HCT116 (cell line): ENCODE measurements at regions not wholly inside any gene's neighbourhood (a gene's known extent, or its start where the extent isn't known, plus 50 kb on each side); places are given as distances from the start of the nearest gene placed in this dataset.

Experiments used
- ATAC-seq: fragments of 200-7000 bp; cut with Tn5 transposase; 2 replicates; pipeline ENCODE4 v1.9.1; 2020; ENCODE audit warnings: mild to moderate bottlenecking, moderate library complexity
- BruUV-seq: library from RNA; stranded (reverse); fragments of 400-500 nt; replicated peaks from 2 replicates; lab custom pipeline; 2021; lab: Mats Ljungman, UMichigan
- CTCF ChIA-PET: fragments of 300-600 bp; sonication (Branson Sonifier 250); formaldehyde crosslinking; loops from one replicate; lab custom pipeline; 2021; ENCODE audit warnings: antibody characterized with exemption; lab: Charles Lee
- POLR2A ChIA-PET: fragments of 300-600, 350-600 bp; sonication (Branson Sonifier 250); formaldehyde crosslinking; loops from one replicate; lab custom pipeline; 2021; ENCODE audit warnings: antibody characterized with exemption; lab: Charles Lee
- RAD21 ChIA-PET, 2 experiments: fragments of 300-600 bp; sonication (Branson Sonifier 250); formaldehyde crosslinking; loops; one replicate each; lab custom pipeline; 2023; ENCODE audit warnings: low total read pairs in 2 of 2; ENCODE audit not compliant: uncharacterized antibody in 2 of 2, unreplicated experiment in 2 of 2, low non-redundant PET in 1 of 2; lab: Charles Lee
- DNase-seq: peaks from one replicate; pipeline ENCODE4 v3.0.0-alpha.2; 2010; ENCODE audit warnings: low read depth, low spot score
- H2AFZ ChIP-seq: fragments of 200-600 bp; shearing (Covaris generic), sonication (generic); 2 replicates; pipeline ENCODE4 v1.6.1; 2017; ENCODE audit warnings: low read depth, mixed run types, mixed read lengths, antibody characterized with exemption, low read length; ENCODE audit not compliant: poor library complexity, severe bottlenecking
- H3K27ac ChIP-seq: 2 replicates; pipeline ENCODE4 v1.5.1; 2012; ENCODE audit warnings: low read depth, low read length
- H3K27me3 ChIP-seq: fragments of 200-600 bp; sonication (generic); 2 replicates; pipeline ENCODE4 v1.6.1; 2016; ENCODE audit warnings: mixed run types, low read length, mixed read lengths; ENCODE audit not compliant: insufficient read depth
- H3K36me3 ChIP-seq, 2 experiments: fragments of 200-500 bp in 1 of 2; fragments of 200-600 bp in 1 of 2; sonication (Bioruptor generic) in 1 of 2; sonication (generic) in 1 of 2; 2 replicates each; pipeline versions ENCODE4 v1.5.1 to v1.6.1; 2014 to 2016; ENCODE audit warnings: low read length in 2 of 2, inconsistent platforms in 1 of 2, mixed read lengths in 1 of 2, mixed run types in 1 of 2; ENCODE audit not compliant: insufficient read depth in 2 of 2, control insufficient read depth in 1 of 2
- H3K4me1 ChIP-seq, 2 experiments: fragments of 200-600 bp in 1 of 2; sonication (generic) in 1 of 2; 2 replicates each; pipeline versions ENCODE4 v1.5.1 to v1.6.1; 2012 to 2017; ENCODE audit warnings: low read length in 2 of 2, inconsistent platforms in 1 of 2, mild to moderate bottlenecking in 1 of 2, mixed read lengths in 1 of 2, mixed run types in 1 of 2, moderate library complexity in 1 of 2; ENCODE audit not compliant: insufficient read depth in 2 of 2, control insufficient read depth in 1 of 2
- H3K4me2 ChIP-seq: fragments of 200-600 bp; sonication (generic); 2 replicates; pipeline ENCODE4 v1.6.1; 2017; ENCODE audit warnings: mixed run types, low read length, mixed read lengths
- H3K4me3 ChIP-seq, 2 experiments: fragments of 200-600 bp in 1 of 2; sonication (generic) in 1 of 2; replicated peaks in 1 of 2; 2 replicates each; pipeline ENCODE4 v1.5.1; 2011 to 2016; ENCODE audit warnings: low read length in 2 of 2, control low read depth in 1 of 2, low read depth in 1 of 2, mild to moderate bottlenecking in 1 of 2, mixed read lengths in 1 of 2, mixed run types in 1 of 2
- H3K79me2 ChIP-seq: fragments of 200-600 bp; sonication (generic); 2 replicates; pipeline ENCODE4 v1.6.1; 2017; ENCODE audit warnings: mild to moderate bottlenecking, mixed run types, low read length, moderate library complexity, mixed read lengths; ENCODE audit not compliant: insufficient read depth
- H3K9ac ChIP-seq: fragments of 200-600 bp; sonication (generic); 2 replicates; pipeline ENCODE4 v1.6.1; 2016; ENCODE audit warnings: low read length, mixed read lengths
- H3K9me2 ChIP-seq: fragments of 200-600 bp; sonication (generic), shearing (Covaris generic); 2 replicates; pipeline ENCODE4 v1.6.1; 2017; ENCODE audit warnings: mixed run types, mild to moderate bottlenecking, moderate library complexity; ENCODE audit not compliant: insufficient read depth
- H3K9me3 ChIP-seq, 2 experiments: fragments of 200-500 bp in 1 of 2; fragments of 200-600 bp in 1 of 2; sonication (Bioruptor generic) in 1 of 2; sonication (generic) in 1 of 2; 2 replicates each; pipeline ENCODE4 v1.6.1; 2014 to 2017; ENCODE audit warnings: low read length in 2 of 2, mixed read lengths in 2 of 2, inconsistent platforms in 1 of 2, low read depth in 1 of 2, mild to moderate bottlenecking in 1 of 2, mixed run types in 1 of 2, moderate library complexity in 1 of 2; ENCODE audit not compliant: control insufficient read depth in 1 of 2, insufficient read depth in 1 of 2
- H4K20me1 ChIP-seq: fragments of 200-600 bp; sonication (generic), shearing (Covaris generic); 2 replicates; pipeline ENCODE4 v1.6.1; 2017; ENCODE audit warnings: mixed run types, mild to moderate bottlenecking, moderate library complexity; ENCODE audit not compliant: insufficient read depth
- ATF3 ChIP-seq: IDR thresholded peaks from 2 replicates; pipeline ENCODE4 v1.6.1; 2012
- CBX3 ChIP-seq: IDR thresholded peaks from 2 replicates; pipeline ENCODE4 v1.6.1; 2012; ENCODE audit warnings: low read depth
- ELF1 ChIP-seq: IDR thresholded peaks from 2 replicates; pipeline ENCODE4 v1.6.1; 2012; ENCODE audit warnings: low read depth, borderline replicate concordance
- FOSL1 ChIP-seq: IDR thresholded peaks from 2 replicates; pipeline ENCODE4 v1.6.1; 2012; ENCODE audit warnings: low read depth
- RAD21 ChIP-seq: IDR thresholded peaks from 2 replicates; pipeline ENCODE4 v1.6.1; 2012; ENCODE audit warnings: low read depth, mild to moderate bottlenecking
- REST ChIP-seq: IDR thresholded peaks from 2 replicates; pipeline ENCODE4 v1.6.1; 2012; ENCODE audit warnings: low read depth
- SRF ChIP-seq: IDR thresholded peaks from 2 replicates; pipeline ENCODE4 v1.6.1; 2012; ENCODE audit warnings: low read depth
- TCF7L2 ChIP-seq: IDR thresholded peaks from 2 replicates; pipeline ENCODE4 v1.7.0; 2011; ENCODE audit warnings: borderline replicate concordance, inconsistent platforms; ENCODE audit not compliant: insufficient read depth, insufficient read length; ENCODE audit errors: extremely low read depth
- ZBTB33 ChIP-seq: IDR thresholded peaks from 2 replicates; pipeline ENCODE4 v1.6.1; 2011; ENCODE audit warnings: mild to moderate bottlenecking, low read length, moderate library complexity; ENCODE audit not compliant: insufficient replicate concordance; ENCODE audit errors: extremely low read depth
- ZFX ChIP-seq: fragments of 450-650 bp; IDR thresholded peaks from 2 replicates; pipeline ENCODE4 v1.6.1; 2017
- intact Hi-C: fragments of 100-400 bp; cut with micrococcal nuclease; formaldehyde crosslinking; loops from 2 replicates; pipeline ENCODE4 v1.10.0; 2022

GRCh38 chr5:58074222-58074621 lies 385.7 kb downstream of the PLK2 start:
- no peaks in the 10 kb centered on the region for H3K9me3 ChIP-seq
- H3K4me3 ChIP-seq = no peak overlapping the region
- no peak overlapping the region for H3K4me2 ChIP-seq
- H3K79me2 ChIP-seq = no peaks in the 10 kb centered on the region
- ATAC-seq (no peak), DNase-seq (no peak)
- intact Hi-C loops = no loop called here
- no peaks in the 10 kb centered on the region for H3K9me2 ChIP-seq
- no peaks in the 10 kb centered on the region for H3K4me1 ChIP-seq
- no peaks in the 10 kb centered on the region for H3K27me3 ChIP-seq
- ChIA-PET POLR2A (no interaction called here), RAD21 (no interaction called here), CTCF (no interaction called here)
- TF ChIP-seq ATF3 = no peak
- TF ChIP-seq SRF = no peak
- no peaks in the 10 kb centered on the region for H4K20me1 ChIP-seq
- no peak overlapping the region for H3K27ac ChIP-seq
- no peaks in the 10 kb centered on the region for H3K36me3 ChIP-seq
- no TSS peak for BruUV-seq
- no peak overlapping the region for H2AFZ ChIP-seq
- no peak overlapping the region for H3K9ac ChIP-seq

GRCh38 chr5:58073243-58073642 lies 386.6 kb downstream of the PLK2 start:
- Histone ChIP-seq H3K9ac (no peak overlapping the region), H3K4me1 (no peaks in the 10 kb centered on the region), H2AFZ (no peak overlapping the region), H3K27me3 (no peaks in the 10 kb centered on the region), H3K27ac (no peak overlapping the region), H3K4me2 (no peak overlapping the region), H3K9me2 (no peaks in the 10 kb centered on the region), H3K79me2 (no peaks in the 10 kb centered on the region), H3K36me3 (no peaks in the 10 kb centered on the region), H4K20me1 (no peaks in the 10 kb centered on the region), H3K4me3 (no peak overlapping the region), H3K9me3 (no peaks in the 10 kb centered on the region)
- intact Hi-C loops = no loop called here
- RAD21 ChIA-PET = no interaction called here
- no TSS peak for BruUV-seq
- CTCF ChIA-PET = no interaction called here
- TF ChIP-seq SRF (no peak), ELF1 (no peak), FOSL1 (no peak), ZBTB33 (no peak), RAD21 (no peak), TCF7L2 (no peak), CBX3 (no peak), ZFX (no peak), REST (no peak)
- POLR2A ChIA-PET = no interaction called here
- DNase-seq = no peak
- ATAC-seq = no peak
